Erythroblast (primary cell): ENCODE measurements at regions not wholly inside any gene's neighbourhood (a gene's known extent, or its start where the extent isn't known, plus 50 kb on each side); places are given as distances from the start of the nearest gene placed in this dataset.

Experiments
- GATA1 ChIP-seq: IDR thresholded peaks from 2 replicates; pipeline ENCODE4 v1.6.1; 2011; ENCODE audit warnings: low read depth, mild to moderate bottlenecking, control low read depth, low read length, moderate library complexity
- POLR2A ChIP-seq: IDR thresholded peaks from 2 replicates; pipeline ENCODE4 v1.6.1; 2011; ENCODE audit warnings: mild to moderate bottlenecking, low read length

GRCh38 chr2:150584081-150584480 is 96.6 kb upstream of the RND3 start:
- TF ChIP-seq POLR2A, result no peak
- TF ChIP-seq GATA1, result no peak
